Keratinocyte (primary cell): ENCODE measurements at regions not wholly inside any gene's neighbourhood (a gene's known extent, or its start where the extent isn't known, plus 50 kb on each side); places are given as distances from the start of the nearest gene placed in this dataset.

Source experiments
- DNase-seq: peaks from one replicate; pipeline ENCODE4 v3.0.0-alpha.2; 2011; ENCODE audit warnings: low read depth, missing footprints, low spot score
- FAIRE-seq: peaks from 2 replicates; lab custom pipeline; 2011; peaks lifted over from hg19 to GRCh38; lab: Jason Lieb, UNC
- H2AFZ ChIP-seq: 2 replicates; pipeline ENCODE4 v1.6.0; 2012; ENCODE audit warnings: low read length, control low read depth, inconsistent platforms; ENCODE audit not compliant: control insufficient read depth
- H3K27ac ChIP-seq: 2 replicates; pipeline ENCODE4 v1.5.1; 2011; ENCODE audit warnings: low read length; ENCODE audit not compliant: control insufficient read depth, insufficient read depth
- H3K27me3 ChIP-seq: 3 replicates; pipeline ENCODE4 v1.6.0; 2011; ENCODE audit warnings: low read length; ENCODE audit not compliant: control insufficient read depth, insufficient read depth; ENCODE audit errors: extremely low read depth
- H3K36me3 ChIP-seq, 2 experiments: 2 replicates in 1 of 2; 3 replicates in 1 of 2; pipeline ENCODE4 v1.5.1; 2011; ENCODE audit warnings: low read length in 2 of 2, mild to moderate bottlenecking in 1 of 2; ENCODE audit not compliant: control insufficient read depth in 2 of 2, insufficient read depth in 2 of 2; ENCODE audit errors: extremely low read depth in 1 of 2
- H3K4me1 ChIP-seq: 3 replicates; pipeline ENCODE4 v1.5.1; 2011; ENCODE audit warnings: low read length; ENCODE audit not compliant: control insufficient read depth, insufficient read depth; ENCODE audit errors: extremely low read depth
- H3K4me2 ChIP-seq: 3 replicates; pipeline ENCODE4 v1.6.0; 2011; ENCODE audit warnings: low read depth, low read length; ENCODE audit not compliant: control insufficient read depth, insufficient read depth; ENCODE audit errors: extremely low read depth
- H3K4me3 ChIP-seq, 3 experiments: fragments of 200-600 bp in 1 of 3; sonication (generic) in 1 of 3; 2 replicates in 2 of 3; 3 replicates in 1 of 3; pipeline ENCODE4 v1.5.1; 2011 to 2016; ENCODE audit warnings: low read length in 3 of 3, mild to moderate bottlenecking in 3 of 3, control low read depth in 2 of 3, inconsistent platforms in 1 of 3, low read depth in 1 of 3, mixed read lengths in 1 of 3, mixed run types in 1 of 3, moderate library complexity in 1 of 3; ENCODE audit not compliant: control insufficient read depth in 2 of 3, insufficient read depth in 2 of 3; ENCODE audit errors: extremely low read depth in 1 of 3
- H3K79me2 ChIP-seq: 2 replicates; pipeline ENCODE4 v1.6.0; 2012; ENCODE audit warnings: low read length; ENCODE audit not compliant: control insufficient read depth, insufficient read depth
- H3K9ac ChIP-seq: 3 replicates; pipeline ENCODE4 v1.6.0; 2011; ENCODE audit warnings: low read length; ENCODE audit not compliant: control insufficient read depth, insufficient read depth; ENCODE audit errors: extremely low read depth
- H3K9me1 ChIP-seq: 3 replicates; pipeline ENCODE4 v1.6.0; 2011; ENCODE audit warnings: low read length; ENCODE audit not compliant: control insufficient read depth, insufficient read depth; ENCODE audit errors: extremely low read depth
- H3K9me3 ChIP-seq: 2 replicates; pipeline ENCODE4 v1.5.1; 2012; ENCODE audit warnings: low read depth, low read length; ENCODE audit not compliant: control insufficient read depth
- H4K20me1 ChIP-seq: 3 replicates; pipeline ENCODE4 v1.6.0; 2011; ENCODE audit warnings: low read length; ENCODE audit not compliant: control insufficient read depth, insufficient read depth; ENCODE audit errors: extremely low read depth
- CTCF ChIP-seq, 3 experiments: IDR thresholded peaks in 1 of 3; conservative IDR thresholded peaks in 1 of 3; optimal IDR thresholded peaks in 1 of 3; 2 replicates in 2 of 3; 3 replicates in 1 of 3; pipeline versions ENCODE3 to v1.5.1; 2011; ENCODE audit warnings: low read length in 3 of 3, mild to moderate bottlenecking in 3 of 3, moderate library complexity in 2 of 3, control low read depth in 1 of 3, inconsistent platforms in 1 of 3; ENCODE audit not compliant: insufficient read depth in 2 of 3; ENCODE audit errors: extremely low read depth in 1 of 3
- EZH2 ChIP-seq: IDR thresholded peaks from one replicate; pipeline ENCODE4 v1.6.1; 2012; ENCODE audit warnings: inconsistent platforms, mild to moderate bottlenecking, low read length, moderate library complexity
- dilution Hi-C: fragments of 300-500 bp; cut with MboI; formaldehyde crosslinking; loops from one replicate; pipeline ENCODE4 v1.7.0; 2020; ENCODE audit warnings: low sequenced_read_pairs; ENCODE audit not compliant: extremely low pct_ligation_motif_present

DNA sequence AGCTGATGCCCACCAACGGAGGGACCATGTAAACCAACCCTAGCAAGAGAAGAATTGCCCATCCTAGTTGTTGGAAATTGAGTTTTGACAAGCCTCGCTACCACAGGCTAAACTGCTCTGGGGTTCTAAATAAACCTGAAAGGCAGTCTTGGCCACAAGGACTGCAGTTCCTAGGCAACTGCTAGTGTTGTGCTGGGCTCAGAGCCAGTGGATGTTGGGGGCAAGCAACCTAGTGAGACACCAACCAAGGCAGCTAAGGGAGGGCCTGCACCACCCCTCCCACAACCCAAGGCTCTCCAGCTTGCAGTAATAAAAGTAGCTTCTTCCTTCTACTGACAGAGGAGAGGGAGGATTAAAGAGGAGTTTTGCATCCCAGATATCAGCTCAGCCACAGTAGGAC, 102.4 kb upstream of the PKN2 start:
- no peak for TF ChIP-seq CTCF (optimal IDR thresholded peaks at IDR 0.05 in 1 of 3, IDR thresholded peaks at IDR 0.05 in 1 of 3, conservative IDR thresholded peaks at IDR 0.05 in 1 of 3; ENCODE audit: extremely low read depth in 1 of 3, insufficient read depth in 2 of 3, low read length in 3 of 3)

DNA sequence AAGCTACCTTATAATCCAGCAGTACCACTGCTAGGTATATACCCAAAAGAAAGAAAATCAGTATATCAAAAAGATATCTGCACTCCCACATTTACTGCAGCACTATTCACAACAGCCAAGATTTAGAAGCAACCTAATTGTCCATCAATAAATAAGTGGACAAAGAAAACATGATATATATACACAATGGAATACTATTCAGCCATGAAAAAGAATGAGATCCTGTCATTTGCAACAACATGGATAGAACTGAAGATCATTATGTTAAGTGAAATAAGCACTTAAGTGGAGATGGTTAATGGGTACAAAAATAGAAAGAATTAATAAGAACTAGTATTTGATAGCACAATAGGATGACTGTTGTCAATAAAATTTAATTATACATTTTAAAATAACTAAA, 90.7 kb upstream of the PKN2 start:
- H4K20me1 ChIP-seq = no peaks in the 10 kb centered on the region
- H3K9me3 ChIP-seq = no peaks in the 10 kb centered on the region
- no peak for FAIRE-seq
- no peak overlapping the region for H3K4me3 ChIP-seq
- no peak overlapping the region for H3K4me2 ChIP-seq
- TF ChIP-seq EZH2 (no peak), CTCF (optimal IDR thresholded peaks at IDR 0.05 in 1 of 3, IDR thresholded peaks at IDR 0.05 in 1 of 3, conservative IDR thresholded peaks at IDR 0.05 in 1 of 3; ENCODE audit: extremely low read depth in 1 of 3, insufficient read depth in 2 of 3, low read length in 3 of 3) (no peak)
- no peaks in the 10 kb centered on the region for H3K36me3 ChIP-seq
- H3K9ac ChIP-seq = no peak overlapping the region
- dilution Hi-C loops = no loop called here
- no peaks in the 10 kb centered on the region for H3K9me1 ChIP-seq
- no peaks in the 10 kb centered on the region for H3K4me1 ChIP-seq
- no peaks in the 10 kb centered on the region for H3K27me3 ChIP-seq
- H3K79me2 ChIP-seq = no peaks in the 10 kb centered on the region
- H3K27ac ChIP-seq = no peak overlapping the region
- H2AFZ ChIP-seq = no peak overlapping the region
- DNase-seq = no peak

More for the DNA sequence above, 102.4 kb upstream of the PKN2 start:
- Histone ChIP-seq H3K9me1 (no peaks in the 10 kb centered on the region), H4K20me1 (no peaks in the 10 kb centered on the region), H2AFZ (no peak overlapping the region), H3K79me2 (no peaks in the 10 kb centered on the region), H3K27me3 (no peaks in the 10 kb centered on the region), H3K4me3 (no peak overlapping the region), H3K9me3 (no peaks in the 10 kb centered on the region), H3K4me2 (no peak overlapping the region), H3K4me1 (no peaks in the 10 kb centered on the region), H3K36me3 (no peaks in the 10 kb centered on the region), H3K27ac (no peak overlapping the region), H3K9ac (no peak overlapping the region)
- dilution Hi-C loops = no loop called here
- no peak for DNase-seq
- no peak for FAIRE-seq
